ENCODE measurements at regions not wholly inside any gene's neighbourhood (a gene's known extent, or its start where the extent isn't known, plus 50 kb on each side); places are given as distances from the start of the nearest gene placed in this dataset.

GRCh38 chr15:70209499-70209898, 111.8 kb upstream of the TLE3 start:
- no peak for TF ChIP-seq GATA3 (IDR thresholded peaks at IDR 0.05; ENCODE audit: low read depth, low read length)
- no peak for TF ChIP-seq GATA2 (IDR thresholded peaks at IDR 0.05; ENCODE audit: low read depth, low read length)

DNA sequence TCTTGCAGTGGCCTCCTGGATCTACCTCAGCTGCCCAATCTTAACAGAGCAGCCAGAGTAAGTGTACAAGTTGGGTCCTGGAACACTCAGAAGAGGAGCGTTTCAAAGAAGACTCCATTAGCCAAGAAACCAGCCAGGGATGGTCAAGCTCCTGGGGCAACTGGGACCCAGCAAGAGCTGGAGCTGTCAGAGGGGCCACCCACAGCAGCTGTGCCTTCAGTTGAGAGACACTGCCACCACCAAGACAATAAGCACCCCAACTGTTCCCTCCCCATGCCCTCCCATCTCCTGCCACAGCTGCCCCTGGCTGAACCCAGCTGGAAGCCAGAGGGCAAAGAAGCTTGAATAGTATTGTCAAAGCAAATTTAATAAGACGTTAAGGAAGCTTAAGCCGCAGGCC, 110.6 kb upstream of the TLE3 start:
- no peak for TF ChIP-seq GATA2 (IDR thresholded peaks at IDR 0.05; ENCODE audit: low read depth, low read length)
- TF ChIP-seq GATA3 (IDR thresholded peaks at IDR 0.05; ENCODE audit: low read depth, low read length) = no peak

- TF ChIP-seq GATA3 (IDR thresholded peaks at IDR 0.05; ENCODE audit: low read depth, low read length) (no peak), GATA2 (IDR thresholded peaks at IDR 0.05; ENCODE audit: low read depth, low read length) (no peak)
Measured at GRCh38 chr15:70206668-70207067, 109.0 kb upstream of the TLE3 start.

- TF ChIP-seq GATA2 (IDR thresholded peaks at IDR 0.05; ENCODE audit: low read depth, low read length) = no peak
Measured at GRCh38 chr15:70204652-70205051, 106.9 kb upstream of the TLE3 start.

DNA sequence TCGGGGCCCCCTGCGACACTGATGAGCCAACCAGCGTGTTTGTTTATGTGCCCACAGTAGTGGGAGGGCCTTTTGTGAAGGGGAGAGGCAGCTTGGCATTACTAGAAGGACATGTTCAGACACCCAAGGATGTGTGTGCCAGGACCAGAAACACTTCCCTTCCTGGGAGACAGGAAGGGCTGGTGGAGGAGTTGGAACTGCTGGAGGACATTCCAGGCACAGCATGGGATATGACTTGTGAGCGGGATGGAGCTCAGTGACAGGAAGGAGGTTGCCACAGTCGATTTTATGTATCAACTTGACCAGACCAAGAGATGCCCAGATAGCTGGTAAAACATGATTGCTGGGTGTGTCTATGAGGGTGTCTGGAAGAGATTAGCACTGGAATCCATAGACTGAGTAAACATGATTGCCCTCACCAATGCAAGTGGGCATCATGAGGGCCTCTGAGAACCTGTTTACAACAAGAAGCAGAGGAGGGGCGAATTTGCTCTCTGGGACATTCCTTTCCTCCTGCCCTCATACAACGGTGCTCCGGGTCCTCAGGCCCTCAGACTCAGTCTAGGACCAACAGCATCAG, 106.4 kb upstream of the TLE3 start:
- 0 out of 2 replicates have a peak, but pooled peaks have one; percentile 24 for TF ChIP-seq GATA2 (IDR thresholded peaks at IDR 0.05; ENCODE audit: low read depth, low read length)
- no peak for TF ChIP-seq GATA3 (IDR thresholded peaks at IDR 0.05; ENCODE audit: low read depth, low read length)

DNA sequence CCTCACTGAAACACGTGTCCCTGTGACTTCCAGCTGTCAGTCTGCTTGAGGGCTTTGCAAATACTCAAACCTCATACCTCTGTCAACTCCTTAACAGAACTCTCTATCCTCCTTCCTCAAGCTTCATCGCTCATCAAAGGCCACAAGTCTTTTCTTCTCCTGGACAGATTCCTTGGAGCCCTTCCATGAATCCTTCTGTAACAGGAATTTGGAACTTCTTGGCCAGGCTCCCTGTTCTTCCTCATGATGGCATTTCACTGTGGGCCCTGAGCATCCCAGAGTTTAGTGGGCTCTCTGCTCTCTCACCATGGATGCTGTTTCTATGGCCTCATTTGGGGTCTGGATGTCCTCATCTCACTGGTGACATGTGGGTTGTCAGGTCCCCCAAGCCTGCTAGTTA, 105.0 kb upstream of the TLE3 start:
- TF ChIP-seq GATA3 (IDR thresholded peaks at IDR 0.05; ENCODE audit: low read depth, low read length) = no peak
- no peak for TF ChIP-seq GATA2 (IDR thresholded peaks at IDR 0.05; ENCODE audit: low read depth, low read length)

DNA sequence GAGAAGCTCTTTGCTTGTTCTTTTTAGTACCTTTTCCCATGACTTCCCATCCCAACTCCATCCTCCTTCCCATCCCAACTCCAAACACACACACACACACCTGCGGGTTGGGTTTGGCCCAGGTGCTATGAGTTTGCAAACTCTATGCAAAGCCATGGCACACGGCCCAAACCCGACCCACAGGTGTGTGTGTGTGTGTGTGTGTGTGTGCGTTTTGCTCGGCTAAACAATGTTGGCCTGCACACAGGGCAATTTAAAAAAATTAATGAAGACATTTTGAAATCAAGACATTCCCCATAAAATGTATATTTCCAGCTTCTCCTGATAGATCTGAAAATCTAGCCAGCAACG, 103.7 kb upstream of the TLE3 start:
- TF ChIP-seq GATA3 (IDR thresholded peaks at IDR 0.05; ENCODE audit: low read depth, low read length) (no peak), GATA2 (IDR thresholded peaks at IDR 0.05; ENCODE audit: low read depth, low read length) (no peak)

DNA sequence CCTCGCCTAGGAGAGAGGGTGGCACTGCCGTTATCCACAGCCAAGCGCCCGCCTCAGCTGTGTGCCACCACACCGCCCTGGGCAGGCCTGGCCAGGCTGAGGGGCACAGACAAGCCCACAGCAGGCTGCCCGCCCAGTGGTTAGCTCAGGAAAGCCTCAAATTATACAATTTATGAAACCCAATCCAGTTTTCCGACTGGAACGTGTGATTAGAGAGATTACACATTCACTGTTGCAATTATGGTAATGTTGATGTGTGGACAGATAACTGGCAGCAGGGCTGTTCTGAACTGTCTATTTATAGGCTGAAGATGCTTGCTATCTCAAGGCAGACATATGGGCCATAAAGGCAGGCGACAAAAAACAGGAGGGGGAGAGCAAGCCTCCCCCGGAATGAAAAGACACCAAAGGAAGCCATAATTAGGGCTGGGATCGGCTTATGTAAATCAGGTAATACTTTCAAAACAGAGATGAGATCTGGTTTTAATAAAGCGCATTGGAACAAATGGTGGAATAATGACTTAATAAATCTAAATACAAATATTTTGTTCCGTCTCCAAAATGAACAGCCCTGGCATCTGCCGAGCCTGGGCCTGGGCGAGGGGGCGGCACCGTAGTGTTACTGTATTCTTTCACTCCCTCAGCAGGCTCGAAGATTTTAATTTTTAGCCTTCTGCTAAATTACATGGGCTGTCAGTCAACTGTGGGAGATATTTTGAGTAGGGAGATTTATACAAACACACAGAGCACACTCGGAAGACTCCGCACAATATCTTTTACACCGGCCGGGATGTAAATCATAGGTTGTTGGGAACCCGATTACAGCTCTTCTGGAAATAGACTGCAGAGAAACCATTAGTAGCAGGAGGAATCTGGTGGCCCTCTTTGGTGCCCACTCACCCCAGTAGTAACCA, 103.1 kb upstream of the TLE3 start:
- TF ChIP-seq GATA2 (IDR thresholded peaks at IDR 0.05; ENCODE audit: low read depth, low read length) = peak; percentile 95
- peak; percentile 93 for TF ChIP-seq GATA3 (IDR thresholded peaks at IDR 0.05; ENCODE audit: low read depth, low read length)

GRCh38 chr15:70199540-70200410, 102.1 kb upstream of the TLE3 start:
- TF ChIP-seq GATA2 (IDR thresholded peaks at IDR 0.05; ENCODE audit: low read depth, low read length) (no peak), GATA3 (IDR thresholded peaks at IDR 0.05; ENCODE audit: low read depth, low read length) (no peak)

GRCh38 chr15:70199124-70199482, 101.4 kb upstream of the TLE3 start:
- no peak for TF ChIP-seq GATA2 (IDR thresholded peaks at IDR 0.05; ENCODE audit: low read depth, low read length)
- no peak for TF ChIP-seq GATA3 (IDR thresholded peaks at IDR 0.05; ENCODE audit: low read depth, low read length)

- TF ChIP-seq GATA2 (IDR thresholded peaks at IDR 0.05; ENCODE audit: low read depth, low read length) = no peak
- TF ChIP-seq GATA3 (IDR thresholded peaks at IDR 0.05; ENCODE audit: low read depth, low read length) = no peak
Measured at GRCh38 chr15:70198441-70199123, 100.9 kb upstream of the TLE3 start.

DNA sequence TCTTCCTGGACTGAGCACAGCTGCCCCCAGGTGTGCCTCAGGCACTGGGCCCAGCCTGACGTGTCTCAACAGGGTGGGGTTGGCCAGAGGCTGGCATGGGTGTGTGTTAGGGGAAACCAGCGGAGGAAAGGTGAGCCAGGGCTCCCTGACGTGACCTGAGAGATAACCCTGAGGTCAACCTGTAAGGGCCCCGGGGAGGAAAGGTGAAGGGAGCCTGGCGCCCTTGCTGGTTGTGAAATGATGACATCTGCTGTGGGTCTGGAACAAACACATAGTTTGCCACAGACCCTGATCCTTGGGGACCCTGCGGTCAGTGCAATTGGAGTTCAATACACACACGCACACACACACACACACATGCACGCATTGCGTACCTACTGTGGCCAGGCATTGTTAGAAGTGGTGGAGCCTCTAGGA, 100.2 kb upstream of the TLE3 start:
- TF ChIP-seq GATA2 (IDR thresholded peaks at IDR 0.05; ENCODE audit: low read depth, low read length) (no peak), GATA3 (IDR thresholded peaks at IDR 0.05; ENCODE audit: low read depth, low read length) (no peak)

DNA sequence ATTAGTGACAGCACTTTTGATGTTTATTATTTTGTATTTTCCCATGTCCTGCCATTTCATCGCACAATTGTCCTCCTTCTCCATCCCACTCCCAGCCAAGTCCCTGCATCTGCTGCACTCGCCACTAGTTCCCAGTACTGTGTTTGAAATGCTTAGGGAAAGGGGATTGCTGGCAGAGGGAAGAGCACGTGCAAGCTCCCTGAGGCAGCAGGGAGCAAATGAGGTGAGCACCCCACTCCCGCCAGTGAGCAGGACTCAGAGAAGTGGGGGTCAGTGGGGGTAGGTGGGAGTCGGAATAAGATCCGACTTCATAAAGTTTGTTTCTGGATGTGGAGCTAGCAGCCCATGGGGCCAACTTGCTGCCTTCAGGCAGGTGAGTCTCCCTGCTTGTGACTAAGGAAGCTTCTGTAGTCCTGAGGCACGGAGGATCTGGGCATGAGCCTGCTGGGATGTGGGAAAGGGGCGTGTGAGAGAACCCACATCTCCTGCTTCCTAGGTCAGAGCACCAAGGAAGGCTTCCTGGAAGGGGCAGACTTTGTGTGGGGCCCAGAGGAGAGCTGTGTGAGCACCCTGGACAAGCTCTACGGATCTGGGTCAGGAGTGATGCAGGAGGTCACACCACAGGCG, 99.7 kb upstream of the TLE3 start:
- TF ChIP-seq GATA3 (IDR thresholded peaks at IDR 0.05; ENCODE audit: low read depth, low read length) = no peak
- TF ChIP-seq GATA2 (IDR thresholded peaks at IDR 0.05; ENCODE audit: low read depth, low read length) = no peak
